Small intestine (tissue), 7 donors: ENCODE measurements at regions not wholly inside any gene's neighbourhood (a gene's known extent, or its start where the extent isn't known, plus 50 kb on each side); places are given as distances from the start of the nearest gene placed in this dataset.

ENCODE experiments used
- DNase-seq, 2 donors: peaks; one replicate each; pipeline versions ENCODE4 v3.0.0 to v3.0.0-alpha.2; 2013
- FAIRE-seq: peaks from 2 replicates; lab custom pipeline; 2012; peaks lifted over from hg19 to GRCh38; lab: Jason Lieb, UNC
- H3K27ac ChIP-seq, 3 donors: one replicate each; pipeline ENCODE4 v1.5.1; 2013; ENCODE audit warnings: low read length in 2 of 3, mild to moderate bottlenecking in 2 of 3, control low read depth in 1 of 3, inconsistent platforms in 1 of 3, low read depth in 1 of 3, moderate library complexity in 1 of 3
- H3K27me3 ChIP-seq, 3 donors: one replicate each; pipeline ENCODE4 v1.6.1; 2013; ENCODE audit warnings: low read length in 3 of 3, inconsistent platforms in 1 of 3; ENCODE audit not compliant: control insufficient read depth in 3 of 3, insufficient read depth in 3 of 3
- H3K36me3 ChIP-seq, 3 donors: one replicate each; pipeline ENCODE4 v1.6.1; 2013; ENCODE audit warnings: low read length in 3 of 3, inconsistent platforms in 1 of 3, low read depth in 1 of 3, mild to moderate bottlenecking in 1 of 3, moderate library complexity in 1 of 3; ENCODE audit not compliant: control insufficient read depth in 3 of 3, insufficient read depth in 2 of 3
- H3K4me1 ChIP-seq, 3 donors: one replicate each; pipeline ENCODE4 v1.6.1; 2013; ENCODE audit warnings: low read length in 2 of 3, inconsistent platforms in 1 of 3, low read depth in 1 of 3, mild to moderate bottlenecking in 1 of 3, moderate library complexity in 1 of 3; ENCODE audit not compliant: control insufficient read depth in 3 of 3, insufficient read depth in 2 of 3
- H3K4me3 ChIP-seq, 3 donors: one replicate each; pipeline ENCODE4 v1.5.1; 2013; ENCODE audit warnings: low read length in 3 of 3, control low read depth in 1 of 3, inconsistent platforms in 1 of 3, low read depth in 1 of 3, mild to moderate bottlenecking in 1 of 3, moderate library complexity in 1 of 3
- H3K9me3 ChIP-seq, 2 donors: one replicate each; pipeline ENCODE4 v1.6.1; 2013; ENCODE audit warnings: low read depth in 1 of 2, low read length in 1 of 2; ENCODE audit not compliant: control insufficient read depth in 2 of 2, insufficient read depth in 1 of 2
- WGBS, 3 donors: extraction: QIAGEN DNeasy Blood & Tissue Kit; methylation state at CpG; one replicate each; pipeline ENCODE4 v1.1.7; 2013; 5-methylcytosine and 5-hydroxymethylcytosine counted together
- donor health status: healthy with polysubstance abuse.
- donor health status: control.
- donor health status: control.
- donor health status: Bipolar disorder and iron deficiency.
- donor health status: healthy.

DNA sequence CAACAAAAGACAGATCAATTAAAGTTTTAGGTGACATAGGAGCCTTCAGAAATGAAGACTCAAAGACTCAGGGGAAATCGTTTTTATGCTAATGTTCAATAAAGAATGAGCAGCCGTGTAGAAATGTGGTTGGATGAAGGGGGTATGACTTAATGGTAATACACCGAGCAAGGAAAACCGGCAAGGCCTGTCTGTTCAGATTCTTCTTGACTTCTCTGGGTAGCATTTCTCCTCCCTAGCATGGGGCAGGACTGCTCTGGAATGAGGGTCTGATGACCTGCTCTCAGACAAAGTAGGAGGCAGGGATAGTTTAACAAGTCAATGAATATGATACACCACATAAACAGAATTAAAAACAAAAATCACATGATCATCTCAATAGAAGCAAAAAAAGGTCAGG lies 487.4 kb downstream of the ZNF608 start:
- no peak for FAIRE-seq

GRCh38 chr5:124257048-124257447 lies 489.4 kb downstream of the ZNF608 start:
- 91 to 94% (median 91%) methylated on average over 8 of the region's 8 CpGs for WGBS, 3 donors
- H3K4me1 ChIP-seq, result no peaks in the 10 kb centered on the region
- DNase-seq (no peak), FAIRE-seq (no peak)
- no peaks in the 10 kb centered on the region for H3K9me3 ChIP-seq
- no peak overlapping the region for H3K27ac ChIP-seq
- no peaks in the 10 kb centered on the region for H3K27me3 ChIP-seq
- no peaks in the 10 kb centered on the region for H3K36me3 ChIP-seq
- no peak overlapping the region for H3K4me3 ChIP-seq

More for the DNA sequence above, 487.4 kb downstream of the ZNF608 start:
- 94 to 95% (median 95%) methylated on average over 4 of the region's 4 CpGs for WGBS, 3 donors
- Histone ChIP-seq H3K27ac (no peak overlapping the region), H3K4me1 (peaks cover 0 to 3% (median 0%) of the 10 kb centered on the region in 3 donors), H3K36me3 (no peaks in the 10 kb centered on the region), H3K27me3 (no peaks in the 10 kb centered on the region), H3K4me3 (no peak overlapping the region), H3K9me3 (no peaks in the 10 kb centered on the region)
- DNase-seq, result no peak

DNA sequence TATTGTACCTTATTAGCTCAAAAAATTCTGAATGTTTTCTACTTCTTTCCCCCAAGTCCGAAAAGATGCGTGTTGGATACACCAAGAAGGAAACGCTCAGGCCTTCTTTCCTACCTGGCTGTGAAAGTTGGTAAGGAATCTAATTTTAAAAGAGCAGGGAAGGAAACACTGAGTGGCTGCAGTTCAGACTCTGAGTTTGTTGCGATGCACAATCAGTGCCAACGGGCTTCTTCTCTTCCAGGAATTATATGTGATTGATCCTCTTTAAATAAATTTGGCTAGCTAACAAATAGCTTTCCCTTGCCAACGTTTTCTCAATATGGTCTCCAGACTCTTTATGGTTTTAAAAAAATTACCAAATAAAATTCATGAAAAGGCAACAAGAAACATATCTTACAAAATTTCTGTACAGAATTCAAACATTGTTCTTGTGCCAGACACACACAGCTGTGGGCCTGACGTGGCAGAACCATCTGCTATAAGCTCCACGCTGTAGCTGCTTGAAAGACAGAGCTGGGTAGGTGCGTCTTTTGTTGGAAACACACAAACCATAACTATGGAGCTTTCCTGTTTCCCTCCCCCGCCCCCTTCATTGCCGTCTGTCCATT lies 493.1 kb downstream of the ZNF608 start:
- Histone ChIP-seq H3K27me3 (no peaks in the 10 kb centered on the region), H3K27ac (no peak overlapping the region), H3K4me1 (no peaks in the 10 kb centered on the region), H3K9me3 (no peaks in the 10 kb centered on the region), H3K4me3 (no peak overlapping the region), H3K36me3 (no peaks in the 10 kb centered on the region)
- DNase-seq (no peak), FAIRE-seq (no peak)
- WGBS, 3 donors, result 79 to 88% (median 81%) methylated on average over 11 of the region's 11 CpGs

DNA sequence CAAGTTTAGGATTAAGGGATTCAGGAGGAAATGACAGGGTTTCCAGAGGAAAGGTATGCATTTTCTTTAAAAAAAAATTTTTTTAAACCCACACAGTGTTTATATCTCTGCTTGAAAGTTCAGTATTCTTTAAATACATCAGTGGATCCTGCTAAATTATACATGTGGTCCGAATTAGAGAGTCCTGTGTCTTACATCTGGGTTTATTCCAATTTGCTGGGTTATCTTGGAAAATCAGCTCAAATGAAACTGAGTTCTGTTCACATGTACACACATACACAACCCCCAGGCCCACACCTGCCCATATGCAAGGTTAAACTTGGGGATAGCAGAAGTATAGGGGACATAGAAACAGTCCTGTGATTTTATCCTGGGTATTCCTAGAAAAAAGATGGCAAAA lies 493.7 kb downstream of the ZNF608 start:
- no peaks in the 10 kb centered on the region for H3K9me3 ChIP-seq
- H3K36me3 ChIP-seq, result no peaks in the 10 kb centered on the region
- FAIRE-seq (no peak), DNase-seq (no peak)
- WGBS, 3 donors, result 70 to 91% (median 77%) methylated on average over 1 of the region's 1 CpG
- H3K27me3 ChIP-seq, result no peaks in the 10 kb centered on the region
- no peaks in the 10 kb centered on the region for H3K4me1 ChIP-seq
- no peak overlapping the region for H3K4me3 ChIP-seq
- H3K27ac ChIP-seq, result no peak overlapping the region

DNA sequence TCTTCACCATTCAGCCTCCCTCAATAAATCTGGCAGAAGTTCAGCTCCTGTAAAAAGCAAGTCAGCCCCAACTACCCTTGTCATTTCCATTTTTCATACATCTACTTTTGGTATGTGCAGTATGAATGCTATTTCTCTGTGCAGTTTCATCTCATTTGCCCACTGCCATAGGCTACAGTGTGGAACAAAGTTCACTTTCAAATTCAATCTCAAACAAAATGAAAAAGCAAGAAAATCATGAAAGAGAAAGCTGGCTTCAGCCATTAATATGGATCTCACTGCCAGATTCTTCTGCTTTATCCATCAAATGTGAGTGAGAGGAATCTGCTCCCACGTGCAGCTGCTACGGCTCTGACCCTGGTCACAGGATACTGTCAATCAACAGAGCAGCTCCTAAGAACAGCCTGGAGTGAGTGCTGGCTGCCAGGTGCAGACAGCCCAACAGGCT lies 494.2 kb downstream of the ZNF608 start:
- 14 to 33% (median 30%) methylated on average over 2 of the region's 2 CpGs for WGBS, 3 donors
- H3K36me3 ChIP-seq, result no peaks in the 10 kb centered on the region
- no peak overlapping the region for H3K27ac ChIP-seq
- no peak for FAIRE-seq
- no peak for DNase-seq
- no peaks in the 10 kb centered on the region for H3K4me1 ChIP-seq
- no peaks in the 10 kb centered on the region for H3K9me3 ChIP-seq
- no peak overlapping the region for H3K4me3 ChIP-seq
- H3K27me3 ChIP-seq, result no peaks in the 10 kb centered on the region

- Histone ChIP-seq H3K36me3 (no peaks in the 10 kb centered on the region), H3K4me3 (no peak overlapping the region), H3K27ac (no peak overlapping the region), H3K4me1 (no peaks in the 10 kb centered on the region), H3K9me3 (peaks cover 0 to 14% of the 10 kb centered on the region in 2 donors), H3K27me3 (no peaks in the 10 kb centered on the region)
- FAIRE-seq (no peak), DNase-seq (no peak)
Measured at GRCh38 chr5:124245276-124245675, 501.2 kb downstream of the ZNF608 start.

DNA sequence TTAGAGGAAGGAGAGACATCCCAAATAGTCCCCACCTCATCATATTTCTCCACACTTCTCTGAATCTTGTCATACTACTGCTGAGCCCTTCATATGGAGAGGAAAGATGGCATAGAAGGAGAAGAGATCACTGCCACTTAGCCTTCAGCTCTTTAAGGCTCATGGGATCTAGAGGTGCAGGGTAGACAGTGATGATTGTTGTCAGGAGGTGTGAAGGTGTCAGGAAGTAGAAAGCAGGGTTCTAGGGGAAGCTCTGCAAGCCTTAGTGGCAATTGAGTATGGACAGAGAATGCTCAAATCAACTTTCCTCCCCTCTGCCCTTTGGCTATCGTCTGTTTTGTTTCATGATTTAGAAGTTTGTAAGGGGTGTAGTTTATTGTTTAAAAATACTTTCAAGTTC lies 505.7 kb downstream of the ZNF608 start:
- 92 to 96% (median 94%) methylated on average over 1 of the region's 1 CpG for WGBS, 3 donors

GRCh38 chr5:124239572-124239971 lies 506.9 kb downstream of the ZNF608 start:
- Histone ChIP-seq H3K4me1 (peaks cover 0 to 7% (median 0%) of the 10 kb centered on the region in 3 donors), H3K36me3 (no peaks in the 10 kb centered on the region), H3K9me3 (peaks cover 0 to 18% of the 10 kb centered on the region in 2 donors), H3K4me3 (no peak overlapping the region), H3K27me3 (no peaks in the 10 kb centered on the region), H3K27ac (no peak overlapping the region)
- FAIRE-seq (no peak), DNase-seq (no peak)
- WGBS, 3 donors, result 84 to 93% (median 91%) methylated on average over 3 of the region's 3 CpGs

More for the DNA sequence above, 505.7 kb downstream of the ZNF608 start:
- H3K4me3 ChIP-seq, result no peak overlapping the region
- H3K36me3 ChIP-seq, result no peaks in the 10 kb centered on the region
- H3K27ac ChIP-seq, result no peak overlapping the region
- peaks cover 0 to 7% (median 0%) of the 10 kb centered on the region in 3 donors for H3K4me1 ChIP-seq
- no peaks in the 10 kb centered on the region for H3K27me3 ChIP-seq
- DNase-seq (no peak), FAIRE-seq (no peak)
- H3K9me3 ChIP-seq, result peaks cover 0 to 18% of the 10 kb centered on the region in 2 donors

DNA sequence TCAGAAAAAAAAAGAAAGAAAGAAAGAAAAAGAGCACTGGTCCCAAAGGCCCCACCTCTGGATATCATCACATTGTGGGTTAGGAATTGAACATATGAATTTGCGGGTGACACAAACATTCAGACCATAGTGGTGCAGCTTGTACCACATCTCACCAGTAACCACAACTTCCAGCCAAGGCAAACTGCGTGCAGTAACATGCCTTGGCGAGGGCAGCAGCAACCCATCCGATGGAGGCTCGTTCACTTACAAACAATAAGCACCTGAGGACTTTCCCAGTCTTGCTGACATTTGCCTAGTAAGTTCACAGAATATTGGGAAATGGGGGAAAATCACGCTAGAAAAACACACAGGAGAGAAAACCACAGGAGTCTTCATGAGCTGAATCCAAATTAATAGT lies 508.1 kb downstream of the ZNF608 start:
- FAIRE-seq (no peak), DNase-seq (no peak)
- Histone ChIP-seq H3K27me3 (no peaks in the 10 kb centered on the region), H3K9me3 (peaks cover 0 to 6% of the 10 kb centered on the region in 2 donors), H3K4me1 (peaks cover 0 to 7% (median 0%) of the 10 kb centered on the region in 3 donors), H3K27ac (no peak overlapping the region), H3K4me3 (no peak overlapping the region), H3K36me3 (no peaks in the 10 kb centered on the region)
- 82 to 94% (median 88%) methylated on average over 6 of the region's 6 CpGs for WGBS, 3 donors
